DND-41 (cell line): ENCODE measurements at regions not wholly inside any gene's neighbourhood (a gene's known extent, or its start where the extent isn't known, plus 50 kb on each side); places are given as distances from the start of the nearest gene placed in this dataset.

Experiments
- ATAC-seq: fragments of 200-7000 bp; cut with Tn5 transposase; 3 replicates; pipeline ENCODE4 v1.9.1; 2021; ENCODE audit warnings: low read depth; ENCODE audit not compliant: insufficient read depth
- DNase-seq: peaks from one replicate; pipeline ENCODE4 v3.0.0-alpha.2; 2020
- H2AFZ ChIP-seq: 2 replicates; pipeline ENCODE4 v1.6.0; 2012; ENCODE audit warnings: low read depth, low read length
- H3K27ac ChIP-seq: 2 replicates; pipeline ENCODE4 v1.5.1; 2012; ENCODE audit warnings: low read length, inconsistent platforms
- H3K27me3 ChIP-seq: fragments of 200-600 bp; sonication (generic); 2 replicates; pipeline ENCODE4 v1.6.0; 2012; ENCODE audit warnings: low read length, mild to moderate bottlenecking, inconsistent platforms; ENCODE audit not compliant: insufficient read depth, poor library complexity
- H3K36me3 ChIP-seq: 2 replicates; pipeline ENCODE4 v1.5.1; 2012; ENCODE audit warnings: low read length, inconsistent platforms; ENCODE audit not compliant: insufficient read depth
- H3K4me1 ChIP-seq: 2 replicates; pipeline ENCODE4 v1.5.1; 2012; ENCODE audit warnings: mild to moderate bottlenecking, low read length; ENCODE audit not compliant: insufficient read depth
- H3K4me2 ChIP-seq: 2 replicates; pipeline ENCODE4 v1.6.0; 2012; ENCODE audit warnings: mild to moderate bottlenecking, moderate library complexity, low read length, inconsistent platforms; ENCODE audit not compliant: insufficient read depth
- H3K4me3 ChIP-seq, 2 experiments: fragments of 200-600 bp in 1 of 2; shearing (Covaris generic) in 1 of 2; 2 replicates each; pipeline ENCODE4 v1.5.1; 2012 to 2016; ENCODE audit warnings: inconsistent platforms in 2 of 2, low read length in 2 of 2, mild to moderate bottlenecking in 2 of 2, low read depth in 1 of 2, moderate library complexity in 1 of 2
- H3K79me2 ChIP-seq: 2 replicates; pipeline ENCODE4 v1.6.0; 2012; ENCODE audit warnings: low read length, inconsistent platforms; ENCODE audit not compliant: insufficient read depth
- H3K9ac ChIP-seq: 2 replicates; pipeline ENCODE4 v1.6.0; 2012; ENCODE audit warnings: low read depth, mild to moderate bottlenecking, inconsistent platforms, low read length, moderate library complexity
- H3K9me3 ChIP-seq: 2 replicates; pipeline ENCODE4 v1.5.1; 2012; ENCODE audit warnings: low read length, moderate library complexity, mild to moderate bottlenecking, inconsistent platforms; ENCODE audit not compliant: insufficient read depth, severe bottlenecking
- H4K20me1 ChIP-seq: 2 replicates; pipeline ENCODE4 v1.6.0; 2012; ENCODE audit warnings: low read length; ENCODE audit not compliant: insufficient read depth
- EZH2 ChIP-seq: IDR thresholded peaks from 3 replicates; pipeline ENCODE4 v1.6.1; 2012; ENCODE audit warnings: borderline replicate concordance, low read depth, mild to moderate bottlenecking, moderate library complexity, low read length, inconsistent platforms; ENCODE audit not compliant: severe bottlenecking
- TF ChIP-seq, protein P1 (sequence below): IDR thresholded peaks from 2 replicates; pipeline ENCODE4 v1.5.1; 2012; ENCODE audit warnings: borderline replicate concordance, low read length, moderate library complexity, mild to moderate bottlenecking; ENCODE audit not compliant: poor library complexity, severe bottlenecking; ENCODE audit errors: extremely low read depth

GRCh38 chr1:62989497-62989896 is 205.6 kb downstream of the ATG4C start:
- Histone ChIP-seq H3K4me1 (no peaks in the 10 kb centered on the region), H3K27ac (no peak overlapping the region), H2AFZ (no peak overlapping the region), H3K4me3 (no peak overlapping the region), H4K20me1 (no peaks in the 10 kb centered on the region), H3K36me3 (no peaks in the 10 kb centered on the region), H3K79me2 (no peaks in the 10 kb centered on the region), H3K9me3 (no peaks in the 10 kb centered on the region), H3K9ac (no peak overlapping the region), H3K27me3 (peaks cover 3% of the 10 kb centered on the region), H3K4me2 (no peak overlapping the region)
- no peak for ATAC-seq
- no peak for TF ChIP-seq EZH2
- no peak for DNase-seq

- peaks cover 3% of the 10 kb centered on the region for H3K27me3 ChIP-seq
- no peak overlapping the region for H2AFZ ChIP-seq
- H3K4me2 ChIP-seq, result no peak overlapping the region
- H3K9ac ChIP-seq, result no peak overlapping the region
- H3K79me2 ChIP-seq, result no peaks in the 10 kb centered on the region
- ATAC-seq (no peak), DNase-seq (no peak)
- no peak overlapping the region for H3K27ac ChIP-seq
- TF ChIP-seq, protein P1, sequence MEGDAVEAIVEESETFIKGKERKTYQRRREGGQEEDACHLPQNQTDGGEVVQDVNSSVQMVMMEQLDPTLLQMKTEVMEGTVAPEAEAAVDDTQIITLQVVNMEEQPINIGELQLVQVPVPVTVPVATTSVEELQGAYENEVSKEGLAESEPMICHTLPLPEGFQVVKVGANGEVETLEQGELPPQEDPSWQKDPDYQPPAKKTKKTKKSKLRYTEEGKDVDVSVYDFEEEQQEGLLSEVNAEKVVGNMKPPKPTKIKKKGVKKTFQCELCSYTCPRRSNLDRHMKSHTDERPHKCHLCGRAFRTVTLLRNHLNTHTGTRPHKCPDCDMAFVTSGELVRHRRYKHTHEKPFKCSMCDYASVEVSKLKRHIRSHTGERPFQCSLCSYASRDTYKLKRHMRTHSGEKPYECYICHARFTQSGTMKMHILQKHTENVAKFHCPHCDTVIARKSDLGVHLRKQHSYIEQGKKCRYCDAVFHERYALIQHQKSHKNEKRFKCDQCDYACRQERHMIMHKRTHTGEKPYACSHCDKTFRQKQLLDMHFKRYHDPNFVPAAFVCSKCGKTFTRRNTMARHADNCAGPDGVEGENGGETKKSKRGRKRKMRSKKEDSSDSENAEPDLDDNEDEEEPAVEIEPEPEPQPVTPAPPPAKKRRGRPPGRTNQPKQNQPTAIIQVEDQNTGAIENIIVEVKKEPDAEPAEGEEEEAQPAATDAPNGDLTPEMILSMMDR, result no peak
- no peak for TF ChIP-seq EZH2
- no peaks in the 10 kb centered on the region for H3K9me3 ChIP-seq
- no peaks in the 10 kb centered on the region for H3K4me1 ChIP-seq
- no peaks in the 10 kb centered on the region for H3K36me3 ChIP-seq
- no peaks in the 10 kb centered on the region for H4K20me1 ChIP-seq
- no peak overlapping the region for H3K4me3 ChIP-seq
Measured at GRCh38 chr1:62991152-62991551, 207.2 kb downstream of the ATG4C start.

DNA sequence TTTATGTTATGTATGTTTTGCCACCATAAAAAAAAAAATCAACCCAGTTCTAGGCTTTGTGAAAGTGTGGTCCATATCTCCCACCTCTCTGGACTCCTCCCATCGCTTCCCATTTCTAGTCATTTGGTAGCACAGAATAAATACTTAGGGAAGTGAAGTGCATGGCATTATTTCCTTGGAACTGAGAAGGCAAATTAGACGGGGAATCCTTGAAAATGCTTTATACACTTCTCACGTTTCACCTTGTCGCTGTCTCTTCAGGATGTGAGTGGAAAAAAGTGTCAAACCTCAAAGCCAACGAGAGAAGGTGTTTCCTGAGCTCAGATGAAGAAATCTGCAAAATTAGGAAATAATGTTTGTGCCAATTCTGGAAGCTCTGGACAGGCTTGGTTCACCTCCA is 209.9 kb downstream of the ATG4C start:
- TF ChIP-seq EZH2, result no peak
- no peak overlapping the region for H2AFZ ChIP-seq
- H3K4me2 ChIP-seq, result no peak overlapping the region
- no peaks in the 10 kb centered on the region for H4K20me1 ChIP-seq
- no peaks in the 10 kb centered on the region for H3K36me3 ChIP-seq
- H3K27me3 ChIP-seq, result peaks cover 3% of the 10 kb centered on the region
- H3K9me3 ChIP-seq, result no peaks in the 10 kb centered on the region
- no peak overlapping the region for H3K9ac ChIP-seq
- no peaks in the 10 kb centered on the region for H3K4me1 ChIP-seq
- H3K27ac ChIP-seq, result no peak overlapping the region
- ATAC-seq, result no peak
- H3K4me3 ChIP-seq, result no peak overlapping the region
- DNase-seq, result no peak
- H3K79me2 ChIP-seq, result no peaks in the 10 kb centered on the region

DNA sequence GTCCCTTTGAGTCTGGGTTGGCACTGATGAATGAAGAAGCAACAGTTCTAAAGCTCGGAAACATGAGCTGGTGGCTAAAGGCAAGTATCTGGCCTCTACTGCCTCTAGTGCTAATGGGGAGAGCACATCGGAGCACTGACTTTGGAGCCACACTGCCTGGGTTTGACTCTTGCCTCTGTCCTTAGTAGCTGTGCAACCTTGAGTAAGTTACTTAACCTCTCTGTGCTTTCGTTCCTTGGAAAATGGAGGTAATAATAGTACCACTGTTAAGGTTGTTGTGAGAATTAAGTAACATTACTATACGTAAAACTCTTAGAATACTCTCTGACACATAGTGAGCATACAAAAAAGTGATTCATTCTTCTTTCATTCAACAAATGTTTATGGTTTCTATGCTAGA is 211.2 kb downstream of the ATG4C start:
- H3K4me1 ChIP-seq, result no peaks in the 10 kb centered on the region
- H3K4me3 ChIP-seq, result no peak overlapping the region
- TF ChIP-seq, protein P1, result no peak
- no peak for TF ChIP-seq EZH2

More for the DNA sequence above, 211.2 kb downstream of the ATG4C start:
- Histone ChIP-seq H3K27ac (no peak overlapping the region), H4K20me1 (no peaks in the 10 kb centered on the region), H3K36me3 (no peaks in the 10 kb centered on the region), H3K9me3 (no peaks in the 10 kb centered on the region), H2AFZ (no peak overlapping the region), H3K27me3 (peaks cover 3% of the 10 kb centered on the region), H3K79me2 (no peaks in the 10 kb centered on the region), H3K4me2 (no peak overlapping the region), H3K9ac (no peak overlapping the region)
- DNase-seq, result no peak
- ATAC-seq, result no peak
